OCI-LY1 (cell line): ENCODE measurements at regions not wholly inside any gene's neighbourhood (a gene's known extent, or its start where the extent isn't known, plus 50 kb on each side); places are given as distances from the start of the nearest gene placed in this dataset.

Experiments
- CTCF ChIP-seq: fragments of 200-600 bp; sonication (generic), shearing (Covaris generic); IDR thresholded peaks from 2 replicates; pipeline ENCODE4 v1.5.1; 2017; ENCODE audit warnings: mild to moderate bottlenecking, antibody characterized with exemption, low read length, moderate library complexity, mixed read lengths
- EZH2 ChIP-seq: fragments of 200-600 bp; sonication (generic), shearing (Covaris generic); IDR thresholded peaks from 2 replicates; pipeline ENCODE4 v1.8.0; 2017; ENCODE audit warnings: borderline replicate concordance, mixed run types, mild to moderate bottlenecking, antibody characterized with exemption, low read length, moderate library complexity, mixed read lengths

- TF ChIP-seq CTCF (no peak), EZH2 (no peak)
Observed at GRCh38 chr6:67165606-67166005, 1458.6 kb upstream of the EYS start.
